Endothelial cell of umbilical vein (primary cell): ENCODE measurements at regions not wholly inside any gene's neighbourhood (a gene's known extent, or its start where the extent isn't known, plus 50 kb on each side); places are given as distances from the start of the nearest gene placed in this dataset.

Source experiments
- BruUV-seq: library from RNA; stranded (reverse); fragments of 400-500 nt; replicated peaks from 2 replicates; lab custom pipeline; 2021; lab: Mats Ljungman, UMichigan
- CTCF ChIA-PET: fragments of 300-600, 350-600 bp; sonication (Branson Sonifier 250); formaldehyde crosslinking; loops from one replicate; lab custom pipeline; 2021; ENCODE audit warnings: antibody characterized with exemption, inconsistent platforms; lab: Charles Lee
- POLR2A ChIA-PET: fragments of 300-600, 350-600 bp; sonication (Branson Sonifier 250); formaldehyde crosslinking; loops from one replicate; lab custom pipeline; 2021; ENCODE audit warnings: antibody characterized with exemption, inconsistent platforms; lab: Charles Lee
- DNase-seq: peaks from one replicate; pipeline ENCODE4 v3.0.0-alpha.2; 2011; ENCODE audit warnings: low read depth, low spot score
- FAIRE-seq: peaks from 2 replicates; lab custom pipeline; 2011; peaks lifted over from hg19 to GRCh38; lab: Jason Lieb, UNC
- H2AFZ ChIP-seq: 2 replicates; pipeline ENCODE4 v1.6.0; 2012; ENCODE audit warnings: low read depth, low read length, control low read depth, inconsistent platforms
- H3K27ac ChIP-seq: 2 replicates; pipeline ENCODE4 v1.5.1; 2011; ENCODE audit warnings: low read depth, mild to moderate bottlenecking, control low read depth, low read length, moderate library complexity; ENCODE audit not compliant: insufficient read depth
- H3K27me3 ChIP-seq, 2 experiments: 2 replicates each; pipeline versions ENCODE4 v1.6.0 to v1.6.1; 2011; ENCODE audit warnings: low read length in 2 of 2, mixed read lengths in 1 of 2; ENCODE audit not compliant: control insufficient read depth in 2 of 2, insufficient read depth in 2 of 2
- H3K36me3 ChIP-seq, 2 experiments: 2 replicates in 1 of 2; 3 replicates in 1 of 2; pipeline ENCODE4 v1.5.1; 2011; ENCODE audit warnings: low read length in 2 of 2, mild to moderate bottlenecking in 1 of 2, moderate library complexity in 1 of 2; ENCODE audit not compliant: control insufficient read depth in 2 of 2, insufficient read depth in 2 of 2; ENCODE audit errors: extremely low read depth in 1 of 2
- H3K4me1 ChIP-seq: 3 replicates; pipeline ENCODE4 v1.5.1; 2011; ENCODE audit warnings: mild to moderate bottlenecking, low read length; ENCODE audit not compliant: control insufficient read depth, insufficient read depth; ENCODE audit errors: extremely low read depth
- H3K4me2 ChIP-seq: 2 replicates; pipeline ENCODE4 v1.6.1; 2011; ENCODE audit warnings: low read length, control low read depth, mixed read lengths; ENCODE audit not compliant: insufficient read depth
- H3K4me3 ChIP-seq, 3 experiments: fragments of 200-600 bp in 1 of 3; sonication (generic), shearing (Covaris generic) in 1 of 3; replicated peaks in 1 of 3; 2 replicates each; pipeline ENCODE4 v1.5.1; 2011 to 2016; ENCODE audit warnings: control low read depth in 3 of 3, low read length in 3 of 3, mild to moderate bottlenecking in 2 of 3, inconsistent platforms in 1 of 3, low read depth in 1 of 3, moderate library complexity in 1 of 3; ENCODE audit not compliant: insufficient read depth in 1 of 3
- H3K79me2 ChIP-seq: 2 replicates; pipeline ENCODE4 v1.6.0; 2012; ENCODE audit warnings: low read length, inconsistent platforms; ENCODE audit not compliant: control insufficient read depth, insufficient read depth
- H3K9ac ChIP-seq: replicated peaks from 2 replicates; pipeline ENCODE3; 2011; ENCODE audit warnings: low read length, control low read depth; ENCODE audit not compliant: insufficient read depth; ENCODE audit errors: extremely low read depth
- H3K9me1 ChIP-seq: replicated peaks from 3 replicates; pipeline ENCODE4 v1.6.0; 2011; ENCODE audit warnings: mild to moderate bottlenecking, low read length; ENCODE audit not compliant: control insufficient read depth, insufficient read depth; ENCODE audit errors: extremely low read depth
- H3K9me3 ChIP-seq: replicated peaks from 2 replicates; pipeline ENCODE4 v1.5.1; 2012; ENCODE audit warnings: low read length, inconsistent platforms; ENCODE audit not compliant: control insufficient read depth, insufficient read depth
- H4K20me1 ChIP-seq: replicated peaks from 2 replicates; pipeline ENCODE3; 2011; ENCODE audit warnings: mild to moderate bottlenecking, low read length; ENCODE audit not compliant: control insufficient read depth, insufficient read depth; ENCODE audit errors: extremely low read depth
- CTCF ChIP-seq, 2 donors: IDR thresholded peaks; 1 replicate in 1 of 2; 2 replicates in 1 of 2; pipeline ENCODE4 v1.5.1; 2011; ENCODE audit warnings: low read length in 2 of 2, mild to moderate bottlenecking in 2 of 2, moderate library complexity in 2 of 2, control low read depth in 1 of 2, inconsistent platforms in 1 of 2, low read depth in 1 of 2; ENCODE audit not compliant: insufficient read depth in 1 of 2; ENCODE audit errors: extremely low read depth in 1 of 2
- EZH2 ChIP-seq: IDR thresholded peaks from 2 replicates; pipeline ENCODE4 v1.6.1; 2012; ENCODE audit warnings: borderline replicate concordance, low read depth, mild to moderate bottlenecking, moderate library complexity, low read length, inconsistent platforms; ENCODE audit not compliant: severe bottlenecking
- FOS ChIP-seq: IDR thresholded peaks from 2 replicates; pipeline ENCODE4 v1.6.1; 2011; ENCODE audit warnings: mild to moderate bottlenecking, low read length, moderate library complexity, borderline replicate concordance; ENCODE audit not compliant: insufficient read depth
- GATA2 ChIP-seq: IDR thresholded peaks from 2 replicates; pipeline ENCODE4 v1.7.0; 2011; ENCODE audit warnings: low read depth, mild to moderate bottlenecking, moderate library complexity, mixed read lengths, low read length; ENCODE audit not compliant: insufficient read length, insufficient read depth
- JUN ChIP-seq: IDR thresholded peaks from 2 replicates; pipeline ENCODE4 v1.6.1; 2011; ENCODE audit warnings: borderline replicate concordance, low read depth; ENCODE audit not compliant: insufficient read length, insufficient read depth
- MAX ChIP-seq: IDR thresholded peaks from 2 replicates; pipeline ENCODE4 v1.6.1; 2011; ENCODE audit not compliant: insufficient read depth, insufficient read length
- MYC ChIP-seq: IDR thresholded peaks from one replicate; pipeline ENCODE4 v1.6.1; 2011; ENCODE audit warnings: mild to moderate bottlenecking, low read depth, low read length
- POLR2A ChIP-seq: IDR thresholded peaks from 2 replicates; pipeline ENCODE4 v1.6.1; 2012; ENCODE audit warnings: low read depth, mild to moderate bottlenecking, control low read depth, low read length
- POLR2AphosphoS5 ChIP-seq: IDR thresholded peaks from 2 replicates; pipeline ENCODE4 v1.6.1; 2012; ENCODE audit warnings: low read depth, mild to moderate bottlenecking, control low read depth, low read length, moderate library complexity; ENCODE audit not compliant: insufficient read depth
- dilution Hi-C: fragments of 300-500 bp; cut with MboI; formaldehyde crosslinking; loops from one replicate; pipeline ENCODE4 v1.15.0; 2019; ENCODE audit warnings: low sequenced_read_pairs; ENCODE audit not compliant: extremely low pct_ligation_motif_present
- intact Hi-C: fragments of 100-400 bp; cut with micrococcal nuclease; formaldehyde crosslinking; loops from one replicate; pipeline ENCODE4 v1.10.0; 2022

GRCh38 chr3:162684260-162684659, 1187.7 kb downstream of the OTOL1 start:
- Histone ChIP-seq H3K4me2 (no peak overlapping the region), H3K36me3 (no peaks in the 10 kb centered on the region), H3K9me1 (no peaks in the 10 kb centered on the region), H3K4me3 (no peak overlapping the region), H4K20me1 (no peaks in the 10 kb centered on the region), H3K9me3 (no peaks in the 10 kb centered on the region), H3K9ac (no peak overlapping the region), H3K27ac (no peak overlapping the region), H2AFZ (no peak overlapping the region), H3K4me1 (no peaks in the 10 kb centered on the region), H3K79me2 (no peaks in the 10 kb centered on the region), H3K27me3 (no peaks in the 10 kb centered on the region)
- ChIA-PET CTCF (no interaction called here), POLR2A (no interaction called here)
- FAIRE-seq (no peak), DNase-seq (no peak)
- TF ChIP-seq POLR2AphosphoS5 (no peak), MAX (no peak), EZH2 (no peak), MYC (no peak), JUN (no peak), CTCF (IDR thresholded peaks at IDR 0.05; ENCODE audit: extremely low read depth in 1 of 2, insufficient read depth in 1 of 2, low read depth in 1 of 2, low read length in 2 of 2) (no peak), GATA2 (no peak), FOS (no peak), POLR2A (no peak)
- intact Hi-C loops (no loop called here), dilution Hi-C loops (no loop called here)
- BruUV-seq, result no TSS peak
